HFFc6 (cell line): ENCODE measurements at regions not wholly inside any gene's neighbourhood (a gene's known extent, or its start where the extent isn't known, plus 50 kb on each side); places are given as distances from the start of the nearest gene placed in this dataset.

Source experiments
- DNase-seq: peaks from one replicate; pipeline ENCODE4 v3.0.0-alpha.2; 2018
- H3K27ac Mint-ChIP-seq: 2 replicates; pipeline ENCODE4 v1.8.0; 2020; ENCODE audit warnings: mild to moderate bottlenecking, mixed read lengths
- H3K27me3 Mint-ChIP-seq: 2 replicates; pipeline ENCODE4 v1.8.0; 2021; ENCODE audit warnings: mild to moderate bottlenecking, moderate library complexity, mixed read lengths; ENCODE audit not compliant: insufficient read depth
- H3K36me3 Mint-ChIP-seq: 2 replicates; pipeline ENCODE4 v1.8.0; 2021; ENCODE audit warnings: low read depth, mixed read lengths
- H3K4me1 Mint-ChIP-seq: 2 replicates; pipeline ENCODE4 v1.8.0; 2020; ENCODE audit warnings: low read depth, mixed read lengths
- H3K4me3 Mint-ChIP-seq: 2 replicates; pipeline ENCODE4 v1.8.0; 2020; ENCODE audit warnings: mild to moderate bottlenecking, moderate library complexity, mixed read lengths
- H3K9me3 Mint-ChIP-seq: 2 replicates; pipeline ENCODE4 v1.8.0; 2020; ENCODE audit warnings: mild to moderate bottlenecking, mixed read lengths
- TF ChIP-seq, protein P1 (sequence below): fragments of 200-600 bp; sonication (generic); IDR thresholded peaks from 2 replicates; pipeline ENCODE4 v1.5.0; 2021; ENCODE audit warnings: antibody characterized with exemption, mild to moderate bottlenecking

DNA sequence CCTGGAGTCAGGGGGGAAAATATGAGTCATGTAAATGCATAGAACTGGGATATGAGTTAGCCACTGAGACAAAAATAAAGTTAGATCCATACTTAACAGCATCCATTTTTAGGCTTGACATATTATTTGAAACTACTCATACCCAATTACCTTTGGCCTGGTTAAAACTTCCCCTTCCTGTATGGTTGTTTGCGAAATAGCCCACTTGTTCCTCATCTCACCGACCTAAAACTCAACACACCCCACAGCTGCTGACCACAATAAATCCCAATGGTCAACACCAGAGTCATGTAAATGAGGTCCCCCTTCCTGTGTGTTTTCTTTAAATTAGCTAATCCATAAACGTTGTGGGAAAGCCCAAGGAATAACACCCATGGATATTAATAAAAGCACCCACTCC is 55.2 kb upstream of the TMEM215 start:
- H3K27ac Mint-ChIP-seq, result no peak overlapping the region
- no peak for DNase-seq
- H3K4me1 Mint-ChIP-seq, result no peaks in the 10 kb centered on the region

More for the DNA sequence above, 55.2 kb upstream of the TMEM215 start:
- TF ChIP-seq, protein P1, sequence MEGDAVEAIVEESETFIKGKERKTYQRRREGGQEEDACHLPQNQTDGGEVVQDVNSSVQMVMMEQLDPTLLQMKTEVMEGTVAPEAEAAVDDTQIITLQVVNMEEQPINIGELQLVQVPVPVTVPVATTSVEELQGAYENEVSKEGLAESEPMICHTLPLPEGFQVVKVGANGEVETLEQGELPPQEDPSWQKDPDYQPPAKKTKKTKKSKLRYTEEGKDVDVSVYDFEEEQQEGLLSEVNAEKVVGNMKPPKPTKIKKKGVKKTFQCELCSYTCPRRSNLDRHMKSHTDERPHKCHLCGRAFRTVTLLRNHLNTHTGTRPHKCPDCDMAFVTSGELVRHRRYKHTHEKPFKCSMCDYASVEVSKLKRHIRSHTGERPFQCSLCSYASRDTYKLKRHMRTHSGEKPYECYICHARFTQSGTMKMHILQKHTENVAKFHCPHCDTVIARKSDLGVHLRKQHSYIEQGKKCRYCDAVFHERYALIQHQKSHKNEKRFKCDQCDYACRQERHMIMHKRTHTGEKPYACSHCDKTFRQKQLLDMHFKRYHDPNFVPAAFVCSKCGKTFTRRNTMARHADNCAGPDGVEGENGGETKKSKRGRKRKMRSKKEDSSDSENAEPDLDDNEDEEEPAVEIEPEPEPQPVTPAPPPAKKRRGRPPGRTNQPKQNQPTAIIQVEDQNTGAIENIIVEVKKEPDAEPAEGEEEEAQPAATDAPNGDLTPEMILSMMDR, result no peak
- Mint-ChIP-seq H3K9me3 (peaks cover 6% of the 10 kb centered on the region; the same call in 1 of the 2 replicates), H3K36me3 (no peaks in the 10 kb centered on the region), H3K27me3 (peaks cover 4% of the 10 kb centered on the region; the same call in 1 of the 2 replicates), H3K4me3 (no peak overlapping the region)
